Smooth muscle cell (in vitro differentiated cells): ENCODE measurements at regions not wholly inside any gene's neighbourhood (a gene's known extent, or its start where the extent isn't known, plus 50 kb on each side); places are given as distances from the start of the nearest gene placed in this dataset.

ENCODE experiments used
- DNase-seq: peaks from one replicate; lab custom pipeline; 2025; ENCODE audit not compliant: unreplicated experiment; lab: John Stamatoyannopoulos, UW
- H2AFZ ChIP-seq: fragments of 200-600 bp; sonication (generic); 2 replicates; pipeline ENCODE4 v1.6.0; 2016; ENCODE audit warnings: antibody characterized with exemption, low read depth, mild to moderate bottlenecking
- H3F3A ChIP-seq: fragments of 200-600 bp; sonication (generic); 2 replicates; pipeline ENCODE4 v1.6.0; 2017; ENCODE audit warnings: antibody characterized with exemption, low read depth
- H3K27ac ChIP-seq: fragments of 200-600 bp; sonication (generic); 2 replicates; pipeline ENCODE4 v1.5.1; 2016; ENCODE audit warnings: low read depth, mild to moderate bottlenecking
- H3K27me3 ChIP-seq: fragments of 200-600 bp; sonication (generic); 2 replicates; pipeline ENCODE4 v1.6.1; 2016; ENCODE audit warnings: low read depth, mild to moderate bottlenecking
- H3K36me3 ChIP-seq: fragments of 200-600 bp; sonication (generic); 2 replicates; pipeline ENCODE4 v1.5.1; 2016; ENCODE audit warnings: low read depth
- H3K4me1 ChIP-seq: fragments of 200-600 bp; sonication (generic); 2 replicates; pipeline ENCODE4 v1.5.1; 2016; ENCODE audit warnings: low read depth
- H3K4me2 ChIP-seq: fragments of 200-600 bp; sonication (generic); 2 replicates; pipeline ENCODE4 v1.6.0; 2016; ENCODE audit warnings: mild to moderate bottlenecking
- H3K4me3 ChIP-seq: fragments of 200-600 bp; sonication (generic); 2 replicates; pipeline ENCODE4 v1.5.1; 2016; ENCODE audit warnings: mild to moderate bottlenecking
- H3K79me2 ChIP-seq: fragments of 200-600 bp; sonication (generic); 2 replicates; pipeline ENCODE4 v1.6.0; 2016; ENCODE audit warnings: low read depth, mild to moderate bottlenecking
- H3K9ac ChIP-seq: fragments of 200-600 bp; sonication (generic); 2 replicates; pipeline ENCODE4 v1.6.0; 2016; ENCODE audit warnings: low read depth
- H3K9me3 ChIP-seq: fragments of 200-600 bp; sonication (generic); replicated peaks from 2 replicates; pipeline ENCODE4 v1.5.1; 2016; ENCODE audit warnings: low read depth
- H4K20me1 ChIP-seq: fragments of 200-600 bp; sonication (generic); 2 replicates; pipeline ENCODE4 v1.6.0; 2016; ENCODE audit warnings: low read depth
- CTCF ChIP-seq: fragments of 200-600 bp; sonication (generic); IDR thresholded peaks from 2 replicates; pipeline ENCODE4 v1.5.1; 2017; ENCODE audit warnings: borderline replicate concordance, mild to moderate bottlenecking, antibody characterized with exemption; ENCODE audit not compliant: insufficient read depth, poor library complexity, severe bottlenecking
- WGBS: methylation state at CpG from one replicate; pipeline ENCODE4 v1.1.7; 2016; ENCODE audit warnings: low lambda C conversion rate; 5-methylcytosine and 5-hydroxymethylcytosine counted together

GRCh38 chr20:12276011-12276673 is 358.4 kb downstream of the BTBD3 start:
- Histone ChIP-seq H3K4me2 (no peak overlapping the region), H3K36me3 (no peaks in the 10 kb centered on the region), H3K9ac (no peak overlapping the region), H2AFZ (no peak overlapping the region), H3K27me3 (no peaks in the 10 kb centered on the region), H3F3A (no peaks in the 10 kb centered on the region), H3K79me2 (no peaks in the 10 kb centered on the region), H3K9me3 (no peaks in the 10 kb centered on the region), H3K4me3 (no peak overlapping the region), H3K27ac (no peak overlapping the region), H4K20me1 (no peaks in the 10 kb centered on the region), H3K4me1 (no peaks in the 10 kb centered on the region)
- no peak for DNase-seq
- TF ChIP-seq CTCF = no peak
- WGBS = 95% methylated on average over 1 of the region's 1 CpG

- no peaks in the 10 kb centered on the region for H4K20me1 ChIP-seq
- H2AFZ ChIP-seq = no peak overlapping the region
- no peaks in the 10 kb centered on the region for H3K4me1 ChIP-seq
- H3K4me2 ChIP-seq = no peak overlapping the region
- H3K79me2 ChIP-seq = no peaks in the 10 kb centered on the region
- no peaks in the 10 kb centered on the region for H3F3A ChIP-seq
- WGBS = 51% methylated on average over 2 of the region's 2 CpGs
- no peaks in the 10 kb centered on the region for H3K27me3 ChIP-seq
- no peak overlapping the region for H3K4me3 ChIP-seq
- peak overlapping the region; percentile 66 for H3K27ac ChIP-seq
- TF ChIP-seq CTCF = peak; percentile 6
- no peak for DNase-seq
- peak overlapping the region; percentile 18 for H3K9ac ChIP-seq
- H3K36me3 ChIP-seq = no peaks in the 10 kb centered on the region
- no peaks in the 10 kb centered on the region for H3K9me3 ChIP-seq
These were observed 369.9 kb downstream of the BTBD3 start for GRCh38 chr20:12287575-12287974.

- 93% methylated on average over 4 of the region's 4 CpGs for WGBS
- Histone ChIP-seq H3K27ac (no peak overlapping the region), H3K4me3 (no peak overlapping the region), H3K4me1 (no peaks in the 10 kb centered on the region), H3F3A (no peaks in the 10 kb centered on the region), H3K4me2 (no peak overlapping the region), H4K20me1 (no peaks in the 10 kb centered on the region), H3K27me3 (no peaks in the 10 kb centered on the region), H2AFZ (no peak overlapping the region), H3K9me3 (no peaks in the 10 kb centered on the region), H3K36me3 (no peaks in the 10 kb centered on the region), H3K79me2 (no peaks in the 10 kb centered on the region), H3K9ac (no peak overlapping the region)
- DNase-seq = no peak
- TF ChIP-seq CTCF = no peak
These were observed 371.8 kb downstream of the BTBD3 start for GRCh38 chr20:12289465-12289864.

GRCh38 chr20:12291386-12291785 is 373.7 kb downstream of the BTBD3 start:
- H3K4me1 ChIP-seq = no peaks in the 10 kb centered on the region
- H3K36me3 ChIP-seq = no peaks in the 10 kb centered on the region
- H3K27me3 ChIP-seq = no peaks in the 10 kb centered on the region
- H2AFZ ChIP-seq = no peak overlapping the region
- H3K79me2 ChIP-seq = no peaks in the 10 kb centered on the region
- WGBS = 82% methylated on average over 3 of the region's 3 CpGs
- no peak overlapping the region for H3K4me3 ChIP-seq
- H3K27ac ChIP-seq = no peak overlapping the region
- H3K9me3 ChIP-seq = no peaks in the 10 kb centered on the region
- H3K4me2 ChIP-seq = no peak overlapping the region
- H4K20me1 ChIP-seq = no peaks in the 10 kb centered on the region
- no peak overlapping the region for H3K9ac ChIP-seq
- TF ChIP-seq CTCF = no peak
- no peak for DNase-seq
- no peaks in the 10 kb centered on the region for H3F3A ChIP-seq
